Endothelial cell (in vitro differentiated cells): ENCODE measurements at regions not wholly inside any gene's neighbourhood (a gene's known extent, or its start where the extent isn't known, plus 50 kb on each side); places are given as distances from the start of the nearest gene placed in this dataset.

Source experiments
- DNase-seq: peaks from one replicate; pipeline ENCODE4 v3.0.0; 2021; ENCODE audit warnings: low spot score
- H3K27ac Mint-ChIP-seq: one replicate; pipeline ENCODE4 v1.8.0; 2021; ENCODE audit warnings: mixed read lengths, inconsistent platforms; ENCODE audit not compliant: unreplicated experiment
- H3K27me3 Mint-ChIP-seq: one replicate; pipeline ENCODE4 v1.8.0; 2021; ENCODE audit warnings: mild to moderate bottlenecking, moderate library complexity, mixed read lengths, inconsistent platforms; ENCODE audit not compliant: unreplicated experiment
- H3K36me3 Mint-ChIP-seq: one replicate; pipeline ENCODE4 v1.8.0; 2021; ENCODE audit warnings: mild to moderate bottlenecking, low read depth, mixed read lengths, inconsistent platforms; ENCODE audit not compliant: unreplicated experiment
- H3K4me1 Mint-ChIP-seq: one replicate; pipeline ENCODE4 v1.8.0; 2021; ENCODE audit warnings: mild to moderate bottlenecking, mixed read lengths, inconsistent platforms; ENCODE audit not compliant: unreplicated experiment
- H3K4me3 Mint-ChIP-seq: one replicate; pipeline ENCODE4 v1.8.0; 2021; ENCODE audit warnings: mild to moderate bottlenecking, mixed read lengths, inconsistent platforms; ENCODE audit not compliant: unreplicated experiment
- H3K9me3 Mint-ChIP-seq: one replicate; pipeline ENCODE4 v1.8.0; 2021; ENCODE audit warnings: mixed read lengths, inconsistent platforms; ENCODE audit not compliant: unreplicated experiment
- CTCF ChIP-seq: fragments of 200-600 bp; sonication (generic); IDR thresholded peaks from one replicate; pipeline ENCODE4 v1.5.0; 2021; ENCODE audit warnings: antibody characterized with exemption; ENCODE audit not compliant: unreplicated experiment

DNA sequence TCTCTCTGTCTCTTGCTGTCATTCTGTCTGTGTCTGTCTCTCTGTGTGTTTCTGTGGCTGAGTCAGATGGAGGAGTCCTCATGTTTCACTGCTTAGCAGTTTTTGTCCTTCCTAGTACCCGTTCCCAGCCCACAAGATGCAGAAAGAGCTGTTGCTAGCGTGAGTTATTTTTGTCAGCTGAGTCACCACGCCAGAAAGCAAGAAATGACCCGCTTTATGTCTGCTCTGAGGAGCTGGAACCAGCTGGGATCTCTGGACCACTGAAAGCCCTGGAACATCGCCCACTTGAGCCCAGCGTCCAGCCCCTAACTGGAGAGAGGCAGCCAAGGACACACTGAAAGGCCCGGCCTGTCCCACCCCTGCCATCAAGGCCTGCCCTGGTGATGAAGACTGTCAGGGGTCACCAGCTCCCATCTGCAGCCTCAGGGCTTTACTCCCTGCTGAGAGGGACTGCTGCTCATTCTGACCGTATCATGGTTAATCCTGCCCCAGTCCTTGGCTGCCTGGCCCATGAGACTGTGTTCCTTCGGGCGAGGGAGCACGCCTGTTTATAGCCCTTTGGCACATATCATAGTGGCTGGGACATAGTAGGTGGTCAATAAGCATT, 101.7 kb upstream of the TPM1 start:
- no peaks in the 10 kb centered on the region for H3K36me3 Mint-ChIP-seq
- no peak for DNase-seq
- no peak overlapping the region for H3K27ac Mint-ChIP-seq
- peaks cover 2% of the 10 kb centered on the region for H3K27me3 Mint-ChIP-seq
- no peak for TF ChIP-seq CTCF
- no peak overlapping the region for H3K4me3 Mint-ChIP-seq
- no peaks in the 10 kb centered on the region for H3K9me3 Mint-ChIP-seq
- peaks cover 2% of the 10 kb centered on the region for H3K4me1 Mint-ChIP-seq

DNA sequence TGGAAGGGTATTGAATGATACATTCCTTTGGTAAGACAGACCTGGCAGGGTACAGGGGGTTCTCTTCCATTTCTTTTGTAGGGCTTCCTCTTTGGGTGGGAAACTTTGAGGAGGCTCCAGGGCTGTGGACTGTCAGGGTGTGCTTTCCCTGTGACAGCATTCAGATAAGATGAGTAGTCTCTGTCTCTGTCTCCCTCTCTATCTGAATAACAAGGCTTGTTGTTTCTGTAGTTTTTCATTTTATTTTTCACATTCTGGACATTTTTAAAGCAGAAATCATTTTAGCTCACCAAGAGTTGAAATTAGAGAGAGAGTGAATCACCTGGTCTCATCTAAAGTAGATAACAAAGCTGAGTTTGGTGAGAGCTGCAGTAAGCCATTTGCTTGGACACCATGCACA, 100.8 kb upstream of the TPM1 start:
- H3K4me1 Mint-ChIP-seq: peaks cover 2% of the 10 kb centered on the region
- H3K4me3 Mint-ChIP-seq: no peak overlapping the region
- H3K36me3 Mint-ChIP-seq: no peaks in the 10 kb centered on the region
- TF ChIP-seq CTCF: no peak
- peaks cover 2% of the 10 kb centered on the region for H3K27me3 Mint-ChIP-seq
- no peak for DNase-seq
- no peaks in the 10 kb centered on the region for H3K9me3 Mint-ChIP-seq
- H3K27ac Mint-ChIP-seq: no peak overlapping the region

- Mint-ChIP-seq H3K27ac (no peak overlapping the region), H3K27me3 (peaks cover 2% of the 10 kb centered on the region), H3K4me1 (peaks cover 2% of the 10 kb centered on the region), H3K9me3 (no peaks in the 10 kb centered on the region), H3K36me3 (no peaks in the 10 kb centered on the region), H3K4me3 (no peak overlapping the region)
- TF ChIP-seq CTCF: no peak
- DNase-seq: no peak
Observed at GRCh38 chr15:62942428-62942827, 100.1 kb upstream of the TPM1 start.

DNA sequence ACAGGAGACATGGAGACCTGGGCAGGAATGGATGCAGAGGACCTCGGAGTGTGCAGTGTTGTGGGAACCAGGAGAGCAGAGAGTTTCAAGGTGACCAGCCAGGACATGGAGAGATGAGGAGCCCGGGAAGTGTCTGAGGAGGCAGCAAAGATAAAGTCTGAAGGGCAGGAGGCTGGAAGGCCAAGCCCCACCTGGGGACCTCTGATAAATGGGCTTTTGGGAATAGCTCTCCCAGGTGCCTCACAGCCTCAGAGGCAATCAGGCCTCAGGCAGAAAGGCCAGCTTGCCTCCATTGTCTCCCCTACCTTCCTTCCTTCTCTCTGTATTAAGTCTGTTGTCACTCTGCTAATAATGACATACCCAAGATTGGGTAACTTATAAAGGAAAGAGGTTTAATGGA, 97.5 kb upstream of the TPM1 start:
- H3K27ac Mint-ChIP-seq: no peak overlapping the region
- H3K9me3 Mint-ChIP-seq: no peaks in the 10 kb centered on the region
- H3K4me3 Mint-ChIP-seq: no peak overlapping the region
- TF ChIP-seq CTCF: no peak
- no peak for DNase-seq
- peaks cover 2% of the 10 kb centered on the region for H3K4me1 Mint-ChIP-seq
- H3K36me3 Mint-ChIP-seq: no peaks in the 10 kb centered on the region
- H3K27me3 Mint-ChIP-seq: peaks cover 5% of the 10 kb centered on the region

DNA sequence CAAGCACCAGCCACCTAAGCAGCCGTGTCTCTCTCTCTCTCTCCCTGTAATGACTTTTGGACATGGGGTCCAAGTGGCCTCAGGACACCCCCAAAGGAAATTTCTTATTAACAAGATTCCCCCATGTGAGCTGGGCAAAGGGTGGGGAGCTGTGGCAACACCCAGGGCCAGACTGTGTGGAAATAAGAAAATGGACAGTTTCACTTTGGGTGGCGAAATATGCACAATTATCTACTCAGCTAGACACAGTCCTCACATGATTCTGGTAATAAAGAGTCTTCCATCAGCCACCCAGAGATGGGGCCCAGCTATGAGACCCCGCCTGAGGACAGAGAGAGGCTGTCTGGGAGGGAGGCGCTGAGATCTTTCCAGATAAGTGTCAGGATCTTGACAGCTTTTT, 96.8 kb upstream of the TPM1 start:
- no peak overlapping the region for H3K4me3 Mint-ChIP-seq
- H3K27ac Mint-ChIP-seq: no peak overlapping the region
- TF ChIP-seq CTCF: no peak
- no peak for DNase-seq
- peaks cover 5% of the 10 kb centered on the region for H3K27me3 Mint-ChIP-seq
- peaks cover 2% of the 10 kb centered on the region for H3K4me1 Mint-ChIP-seq
- H3K9me3 Mint-ChIP-seq: no peaks in the 10 kb centered on the region
- H3K36me3 Mint-ChIP-seq: no peaks in the 10 kb centered on the region
